Hepatocyte (in vitro differentiated cells): ENCODE measurements at regions not wholly inside any gene's neighbourhood (a gene's known extent, or its start where the extent isn't known, plus 50 kb on each side); places are given as distances from the start of the nearest gene placed in this dataset.
A peak's percentile ranks its signal among the peaks of the same experiment; 100 is the strongest.

ENCODE experiments used
- DNase-seq: peaks from one replicate; pipeline ENCODE4 v3.0.0-alpha.2; 2016; ENCODE audit warnings: low spot score
- H2AFZ ChIP-seq: fragments of 200-600 bp; sonication (generic); 2 replicates; pipeline ENCODE4 v1.6.0; 2016; ENCODE audit warnings: antibody characterized with exemption, mild to moderate bottlenecking
- H3K27ac ChIP-seq: fragments of 200-600 bp; sonication (generic); 2 replicates; pipeline ENCODE4 v1.5.1; 2016; ENCODE audit warnings: mild to moderate bottlenecking
- H3K27me3 ChIP-seq: fragments of 200-600 bp; sonication (generic); 2 replicates; pipeline ENCODE4 v1.6.1; 2016
- H3K36me3 ChIP-seq: fragments of 200-600 bp; sonication (generic); replicated peaks from 2 replicates; pipeline ENCODE4 v1.5.1; 2016; ENCODE audit warnings: low read depth; ENCODE audit not compliant: insufficient read depth
- H3K4me1 ChIP-seq: fragments of 200-600 bp; sonication (generic); 2 replicates; pipeline ENCODE4 v1.5.1; 2016; ENCODE audit warnings: mild to moderate bottlenecking, moderate library complexity; ENCODE audit not compliant: insufficient read depth
- H3K4me2 ChIP-seq: fragments of 200-600 bp; sonication (generic); 2 replicates; pipeline ENCODE4 v1.6.0; 2016
- H3K4me3 ChIP-seq: fragments of 200-600 bp; sonication (generic); 2 replicates; pipeline ENCODE4 v1.5.1; 2016; ENCODE audit warnings: mild to moderate bottlenecking
- H3K79me2 ChIP-seq: fragments of 200-600 bp; sonication (generic); 2 replicates; pipeline ENCODE4 v1.6.0; 2017; ENCODE audit warnings: mild to moderate bottlenecking
- H3K9me2 ChIP-seq: fragments of 200-600 bp; sonication (generic); replicated peaks from 2 replicates; pipeline ENCODE4 v1.6.0; 2017; ENCODE audit warnings: mild to moderate bottlenecking; ENCODE audit not compliant: insufficient read depth
- H3K9me3 ChIP-seq: fragments of 200-600 bp; sonication (generic); 2 replicates; pipeline ENCODE4 v1.5.1; 2016; ENCODE audit warnings: low read depth, mild to moderate bottlenecking
- H4K20me1 ChIP-seq: fragments of 200-600 bp; sonication (generic); 2 replicates; pipeline ENCODE4 v1.6.0; 2016; ENCODE audit warnings: mild to moderate bottlenecking; ENCODE audit not compliant: insufficient read depth, poor library complexity, severe bottlenecking
- EZH2 ChIP-seq: fragments of 200-600 bp; sonication (generic); IDR thresholded peaks from 2 replicates; pipeline ENCODE4 v1.6.1; 2016; ENCODE audit warnings: antibody characterized with exemption, mild to moderate bottlenecking, borderline replicate concordance
- EZH2phosphoT487 ChIP-seq: fragments of 200-600 bp; sonication (generic); IDR thresholded peaks from one replicate; pipeline ENCODE4 v1.6.1; 2018; ENCODE audit warnings: antibody characterized with exemption, mild to moderate bottlenecking, low read depth, moderate library complexity; ENCODE audit not compliant: unreplicated experiment, severe bottlenecking
- WGBS: methylation state at CpG from one replicate; pipeline ENCODE4 v1.1.6; 2016; ENCODE audit warnings: low lambda C conversion rate; ENCODE audit errors: missing lambda C conversion rate; 5-methylcytosine and 5-hydroxymethylcytosine counted together
- TF ChIP-seq, protein P1 (sequence below): fragments of 200-600 bp; sonication (generic); IDR thresholded peaks from 2 replicates; pipeline ENCODE4 v1.5.1; 2016; ENCODE audit warnings: antibody characterized with exemption, mild to moderate bottlenecking; ENCODE audit not compliant: poor library complexity

- TF ChIP-seq, protein P1, sequence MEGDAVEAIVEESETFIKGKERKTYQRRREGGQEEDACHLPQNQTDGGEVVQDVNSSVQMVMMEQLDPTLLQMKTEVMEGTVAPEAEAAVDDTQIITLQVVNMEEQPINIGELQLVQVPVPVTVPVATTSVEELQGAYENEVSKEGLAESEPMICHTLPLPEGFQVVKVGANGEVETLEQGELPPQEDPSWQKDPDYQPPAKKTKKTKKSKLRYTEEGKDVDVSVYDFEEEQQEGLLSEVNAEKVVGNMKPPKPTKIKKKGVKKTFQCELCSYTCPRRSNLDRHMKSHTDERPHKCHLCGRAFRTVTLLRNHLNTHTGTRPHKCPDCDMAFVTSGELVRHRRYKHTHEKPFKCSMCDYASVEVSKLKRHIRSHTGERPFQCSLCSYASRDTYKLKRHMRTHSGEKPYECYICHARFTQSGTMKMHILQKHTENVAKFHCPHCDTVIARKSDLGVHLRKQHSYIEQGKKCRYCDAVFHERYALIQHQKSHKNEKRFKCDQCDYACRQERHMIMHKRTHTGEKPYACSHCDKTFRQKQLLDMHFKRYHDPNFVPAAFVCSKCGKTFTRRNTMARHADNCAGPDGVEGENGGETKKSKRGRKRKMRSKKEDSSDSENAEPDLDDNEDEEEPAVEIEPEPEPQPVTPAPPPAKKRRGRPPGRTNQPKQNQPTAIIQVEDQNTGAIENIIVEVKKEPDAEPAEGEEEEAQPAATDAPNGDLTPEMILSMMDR = no peak
- TF ChIP-seq EZH2phosphoT487 (no peak), EZH2 (no peak)
- no peak for DNase-seq
- H4K20me1 ChIP-seq = no peaks in the 10 kb centered on the region
Observed at GRCh38 chr9:73344060-73344459, 192.4 kb downstream of the ANXA1 start.

DNA sequence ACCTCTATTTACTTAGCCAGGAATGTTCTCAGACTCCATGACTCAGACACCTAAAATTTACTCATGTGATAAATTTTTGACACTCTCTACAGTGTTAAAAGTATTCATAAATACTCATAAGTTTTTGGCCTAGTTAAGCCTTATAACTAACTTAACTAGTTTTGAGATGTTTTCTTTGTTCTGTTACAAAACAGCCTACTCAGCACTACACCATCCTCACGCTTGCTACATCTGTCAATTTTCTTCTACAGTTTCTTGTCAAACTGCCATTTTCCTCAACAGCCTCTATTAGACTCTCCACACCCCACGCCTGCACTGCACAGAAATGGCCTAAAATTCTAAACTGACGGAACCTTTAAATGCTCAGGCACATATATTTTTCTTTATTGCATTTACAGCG is 195.5 kb downstream of the ANXA1 start:
- Histone ChIP-seq H3K27me3 (no peaks in the 10 kb centered on the region), H3K9me2 (no peaks in the 10 kb centered on the region), H4K20me1 (no peaks in the 10 kb centered on the region), H3K36me3 (no peaks in the 10 kb centered on the region), H3K79me2 (no peaks in the 10 kb centered on the region), H3K4me2 (no peak overlapping the region), H3K27ac (no peak overlapping the region), H3K9me3 (no peaks in the 10 kb centered on the region), H2AFZ (no peak overlapping the region), H3K4me1 (no peaks in the 10 kb centered on the region), H3K4me3 (no peak overlapping the region)
- TF ChIP-seq, protein P1 = no peak
- no peak for TF ChIP-seq EZH2phosphoT487
- TF ChIP-seq EZH2 = no peak
- 80% methylated on average over 4 of the region's 4 CpGs for WGBS
- DNase-seq = no peak

More at GRCh38 chr9:73344060-73344459, 192.4 kb downstream of the ANXA1 start:
- H3K79me2 ChIP-seq = no peaks in the 10 kb centered on the region
- H3K36me3 ChIP-seq = no peaks in the 10 kb centered on the region
- H3K27ac ChIP-seq = no peak overlapping the region
- H3K4me3 ChIP-seq = no peak overlapping the region
- no peaks in the 10 kb centered on the region for H3K27me3 ChIP-seq
- 88% methylated on average over 3 of the region's 3 CpGs for WGBS
- no peak overlapping the region for H2AFZ ChIP-seq
- no peaks in the 10 kb centered on the region for H3K4me1 ChIP-seq
- no peaks in the 10 kb centered on the region for H3K9me3 ChIP-seq
- H3K4me2 ChIP-seq = no peak overlapping the region
- H3K9me2 ChIP-seq = no peaks in the 10 kb centered on the region

DNA sequence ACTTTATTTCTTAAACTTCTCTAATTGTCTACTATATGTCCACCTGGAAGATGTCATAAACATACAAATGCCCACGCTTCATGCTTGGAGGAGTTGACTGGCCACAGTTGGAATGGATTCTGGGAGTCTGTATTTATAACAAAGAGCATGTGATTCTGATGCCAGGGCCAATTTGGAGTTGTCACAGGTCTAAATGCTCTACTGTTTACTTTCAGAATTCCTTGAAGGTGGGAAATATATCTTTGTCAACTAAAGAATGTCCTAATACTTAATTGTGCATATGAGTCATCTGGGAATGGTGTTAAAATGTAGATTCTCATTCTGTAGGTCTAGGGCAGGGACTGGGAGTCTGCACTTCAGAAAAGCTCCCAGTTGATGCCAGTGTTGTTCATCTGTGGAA is 196.1 kb downstream of the ANXA1 start:
- Histone ChIP-seq H3K9me3 (no peaks in the 10 kb centered on the region), H3K27ac (no peak overlapping the region), H2AFZ (no peak overlapping the region), H3K4me2 (no peak overlapping the region), H3K4me1 (no peaks in the 10 kb centered on the region), H3K79me2 (no peaks in the 10 kb centered on the region), H3K27me3 (no peaks in the 10 kb centered on the region), H3K36me3 (no peaks in the 10 kb centered on the region), H3K4me3 (no peak overlapping the region), H4K20me1 (no peaks in the 10 kb centered on the region), H3K9me2 (no peaks in the 10 kb centered on the region)
- TF ChIP-seq EZH2 (no peak), EZH2phosphoT487 (no peak)
- TF ChIP-seq, protein P1 = no peak
- 90% methylated on average over 1 of the region's 1 CpG for WGBS
- no peak for DNase-seq

DNA sequence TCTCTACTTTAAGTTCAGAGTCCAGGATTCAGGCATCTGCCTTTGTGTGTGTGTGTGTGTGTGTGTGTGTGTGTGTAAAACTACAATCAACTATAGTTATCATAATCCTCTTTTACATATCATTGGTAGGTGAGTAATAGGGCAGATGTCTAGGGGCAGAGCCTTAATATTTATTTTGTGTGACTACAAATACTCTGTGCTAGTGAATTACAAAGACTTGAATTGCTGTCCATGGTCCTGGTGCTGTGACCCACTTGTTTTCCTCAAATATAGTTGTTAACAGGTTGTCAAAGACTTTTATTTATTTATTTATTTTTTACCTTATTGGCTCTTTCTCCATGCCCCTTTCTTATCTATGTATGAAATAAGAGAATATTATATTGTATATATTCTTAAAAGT is 196.8 kb downstream of the ANXA1 start:
- peak; percentile 8 for DNase-seq
- H3K4me2 ChIP-seq = no peak overlapping the region
- H3K27ac ChIP-seq = no peak overlapping the region
- no peaks in the 10 kb centered on the region for H4K20me1 ChIP-seq
- no peaks in the 10 kb centered on the region for H3K79me2 ChIP-seq
- no peaks in the 10 kb centered on the region for H3K36me3 ChIP-seq
- H3K4me1 ChIP-seq = no peaks in the 10 kb centered on the region
- TF ChIP-seq, protein P1 = no peak
- TF ChIP-seq EZH2phosphoT487 = no peak
- TF ChIP-seq EZH2 = no peak
- no peak overlapping the region for H3K4me3 ChIP-seq
- H2AFZ ChIP-seq = no peak overlapping the region
- H3K9me2 ChIP-seq = no peaks in the 10 kb centered on the region
- no peaks in the 10 kb centered on the region for H3K9me3 ChIP-seq
- no peaks in the 10 kb centered on the region for H3K27me3 ChIP-seq
